Cardiac septum (tissue), 1 donor: ENCODE measurements at regions not wholly inside any gene's neighbourhood (a gene's known extent, or its start where the extent isn't known, plus 50 kb on each side); places are given as distances from the start of the nearest gene placed in this dataset.

Experiments used
- DNase-seq: peaks from one replicate; pipeline ENCODE4 v3.0.0-alpha.2; 2020; ENCODE audit warnings: low spot score
- intact Hi-C: fragments of 100-400 bp; cut with DNase I; formaldehyde crosslinking; loops from one replicate; pipeline ENCODE4 v1.14.0; 2022
- donor health status: DM: no; HTN: no; CAD: no.

DNA sequence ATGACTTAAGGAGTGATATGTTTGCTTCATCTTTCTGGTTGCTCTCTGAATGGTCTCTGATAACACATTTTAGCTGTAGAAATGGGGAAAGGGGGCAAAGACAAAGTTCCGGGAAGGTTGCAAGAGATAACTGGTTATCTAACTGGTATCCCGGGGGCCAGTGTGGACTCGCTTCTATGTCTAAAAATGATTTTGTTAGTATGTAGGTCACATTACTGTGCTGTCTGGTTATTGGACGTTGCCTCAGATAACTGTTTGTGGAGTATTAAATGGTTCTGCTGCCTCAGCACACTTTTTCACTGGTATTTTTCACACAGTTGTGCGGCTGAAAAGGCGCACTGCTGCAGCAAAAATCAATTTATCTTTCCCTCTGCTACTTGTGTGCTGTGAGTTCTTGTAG lies 63.0 kb upstream of the ZNF536 start:
- no peak for DNase-seq
- intact Hi-C loops = no loop called here

GRCh38 chr19:30309905-30310601 lies 62.1 kb upstream of the ZNF536 start:
- intact Hi-C loops = no loop called here
- no peak for DNase-seq

DNA sequence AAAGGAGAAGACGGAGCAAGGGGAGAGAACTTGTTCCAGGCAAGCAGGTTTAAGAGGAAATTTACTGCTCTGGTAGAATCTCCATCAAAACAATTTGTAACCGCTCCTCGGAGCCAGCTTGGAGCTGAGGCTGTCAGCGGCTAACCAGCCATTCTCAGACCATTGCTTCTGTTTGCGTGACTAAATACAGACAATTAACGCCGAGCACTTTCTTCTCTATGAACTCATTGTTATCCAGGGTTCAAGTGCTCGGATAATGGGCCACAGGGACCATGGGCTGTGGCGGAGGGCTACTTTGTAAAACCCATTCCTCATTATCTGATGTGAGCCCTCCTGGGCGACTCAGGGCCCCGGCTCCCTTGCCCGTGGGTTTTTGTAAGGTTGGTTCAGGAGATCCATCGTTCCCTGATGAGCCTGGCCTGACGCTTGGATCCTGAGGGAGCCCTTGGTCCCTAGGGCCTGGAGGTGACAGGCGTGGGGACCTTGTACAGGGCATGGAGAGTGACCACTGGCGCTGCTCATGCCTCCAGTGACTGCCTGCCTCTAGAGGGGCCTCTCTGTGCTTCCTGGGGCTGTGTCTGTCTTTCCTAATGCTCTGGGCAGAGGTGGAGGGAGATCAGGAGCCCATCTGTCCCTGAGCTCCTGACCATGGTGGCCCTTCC lies 61.5 kb upstream of the ZNF536 start:
- DNase-seq = no peak
- intact Hi-C loops = no loop called here

GRCh38 chr19:30311911-30312310 lies 60.3 kb upstream of the ZNF536 start:
- intact Hi-C loops = no loop called here
- no peak for DNase-seq

DNA sequence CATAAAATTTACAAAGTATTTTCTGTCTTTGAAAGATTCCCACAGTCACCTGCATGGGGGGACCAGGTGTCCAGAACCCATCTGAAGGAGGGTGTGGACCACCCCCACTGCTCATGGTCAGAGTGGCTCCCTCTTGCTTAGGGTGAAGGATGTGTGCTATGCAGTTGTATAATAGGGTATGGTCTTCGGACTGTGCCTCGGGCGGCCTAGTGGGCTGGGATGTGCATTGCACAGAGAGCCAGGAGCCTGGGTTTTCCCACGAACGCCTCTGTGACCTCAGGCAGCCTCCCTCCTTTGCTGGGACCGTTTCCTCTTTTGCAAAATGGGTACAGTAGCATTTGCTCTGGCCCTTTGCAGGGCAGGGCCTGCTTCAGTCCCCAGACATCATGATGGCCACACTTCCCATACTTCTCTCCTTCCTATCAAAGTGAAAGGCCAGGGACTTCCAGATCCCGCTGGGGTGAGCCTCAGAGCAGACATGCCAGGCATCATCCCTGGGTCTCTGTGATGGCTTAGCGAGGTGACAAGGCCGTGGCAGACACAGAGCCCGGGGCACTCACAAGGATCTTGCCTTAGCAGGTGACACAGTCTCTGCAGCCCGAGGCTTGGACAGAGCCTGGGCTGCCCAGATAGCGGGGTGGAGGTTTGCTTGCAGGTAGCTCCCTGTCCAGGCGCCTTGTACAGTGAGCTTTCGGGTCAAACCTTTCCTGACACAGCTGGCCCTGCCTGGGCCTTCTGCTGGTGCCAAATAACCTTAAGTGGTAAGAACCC lies 59.4 kb upstream of the ZNF536 start:
- DNase-seq = no peak
- intact Hi-C loops = no loop called here

DNA sequence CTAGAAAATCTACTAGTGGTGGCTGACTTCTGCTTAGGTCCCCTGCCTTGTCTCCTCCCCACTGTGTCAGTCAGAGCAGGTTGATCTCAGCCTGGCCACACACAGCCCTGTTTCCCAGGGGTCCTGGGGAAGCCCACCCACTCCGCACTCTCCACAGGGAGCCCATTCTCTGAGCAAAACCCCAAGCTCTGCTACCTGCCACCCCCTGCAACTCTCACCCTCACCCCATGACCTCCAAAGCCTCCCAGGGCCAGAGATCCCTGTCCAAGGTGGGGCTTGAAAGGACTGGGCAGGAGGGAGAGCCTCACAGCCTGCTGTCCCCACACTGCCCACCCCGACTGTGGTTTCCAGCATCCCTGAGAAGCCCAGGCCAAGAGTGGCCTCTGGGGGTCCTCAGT lies 58.8 kb upstream of the ZNF536 start:
- intact Hi-C loops = no loop called here
- no peak for DNase-seq

DNA sequence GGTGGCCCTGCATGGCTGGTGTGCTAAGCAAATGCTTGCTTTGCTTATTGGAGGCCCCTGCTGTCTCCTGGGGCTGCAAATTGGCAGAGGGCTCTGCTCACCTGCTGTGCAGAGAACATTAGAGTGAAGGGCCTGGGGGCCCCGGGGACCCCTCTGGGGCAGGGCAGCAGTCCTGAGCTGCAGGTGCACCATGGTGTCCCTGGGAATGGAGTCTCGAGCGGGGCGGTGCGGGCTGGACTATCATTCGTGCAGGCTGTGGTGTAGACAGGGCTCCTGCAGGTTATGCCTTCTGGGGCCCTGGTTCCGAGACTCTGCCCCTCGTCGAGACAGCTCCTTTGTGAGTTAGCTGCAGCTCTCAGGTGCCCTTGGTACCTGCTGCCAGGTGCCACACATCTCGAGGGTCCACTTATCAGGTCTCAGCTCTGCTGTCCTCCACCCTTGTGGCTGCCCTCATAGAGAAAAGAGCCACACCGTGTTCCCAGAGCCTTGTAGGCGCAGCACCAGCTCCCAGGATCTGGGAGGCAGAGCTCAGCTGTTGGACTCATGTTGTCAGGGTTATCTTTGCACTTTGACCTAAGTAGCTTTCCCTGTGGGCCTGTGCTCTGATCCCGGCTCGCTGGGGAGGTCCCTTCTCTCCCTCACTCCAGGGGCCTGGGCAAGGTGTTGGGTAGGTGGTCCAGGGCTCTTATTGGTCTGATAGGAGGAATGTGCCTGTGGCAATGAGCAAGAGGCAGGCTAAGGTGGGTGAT lies 58.0 kb upstream of the ZNF536 start:
- intact Hi-C loops = no loop called here
- no peak for DNase-seq

DNA sequence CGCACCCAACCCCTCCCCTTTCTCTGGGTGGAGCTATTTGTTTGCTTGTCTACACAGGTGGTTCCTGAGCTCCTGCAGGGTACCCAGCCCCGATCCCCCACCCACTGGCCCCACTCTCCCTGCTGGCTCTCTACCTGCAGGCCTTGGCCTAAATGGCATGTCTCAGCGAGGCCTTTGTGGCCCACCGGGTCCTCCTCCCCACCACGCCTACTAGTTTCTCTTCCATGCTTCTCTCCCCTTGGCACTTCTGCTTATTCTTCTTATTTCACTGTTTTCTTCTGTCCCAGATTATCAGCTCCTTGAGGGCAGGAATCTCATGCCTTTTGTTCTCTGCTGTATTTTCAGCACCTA lies 57.4 kb upstream of the ZNF536 start:
- no peak for DNase-seq
- intact Hi-C loops = no loop called here

DNA sequence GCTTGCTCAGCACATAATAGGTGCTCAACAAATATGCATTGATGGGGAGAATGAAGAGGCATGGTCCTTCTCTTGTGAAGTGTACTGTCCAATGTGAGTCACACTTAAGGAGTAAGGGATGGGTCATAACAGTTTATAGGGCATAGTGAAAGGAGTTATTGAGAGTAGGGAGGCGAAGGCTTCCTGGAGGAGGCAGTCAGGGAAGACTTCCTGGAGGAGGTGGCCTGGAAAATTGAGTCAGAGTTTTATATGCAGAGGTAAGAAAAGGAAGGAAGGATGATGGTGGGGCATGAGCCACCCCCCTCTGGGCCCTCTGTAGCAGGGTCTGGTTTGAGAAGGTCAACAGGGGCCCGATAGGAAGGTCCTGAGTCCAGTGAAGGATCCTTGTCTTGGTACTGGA lies 57.0 kb upstream of the ZNF536 start:
- no peak for DNase-seq
- intact Hi-C loops = no loop called here

GRCh38 chr19:30316000-30316491 lies 56.1 kb upstream of the ZNF536 start:
- intact Hi-C loops = no loop called here
- DNase-seq = no peak

- no peak for DNase-seq
- intact Hi-C loops = no loop called here
These were observed 55.6 kb upstream of the ZNF536 start for GRCh38 chr19:30316560-30317106.

GRCh38 chr19:30317403-30317802 lies 54.8 kb upstream of the ZNF536 start:
- DNase-seq = no peak
- intact Hi-C loops = no loop called here

GRCh38 chr19:30318261-30318660 lies 53.9 kb upstream of the ZNF536 start:
- no peak for DNase-seq
- intact Hi-C loops = no loop called here

DNA sequence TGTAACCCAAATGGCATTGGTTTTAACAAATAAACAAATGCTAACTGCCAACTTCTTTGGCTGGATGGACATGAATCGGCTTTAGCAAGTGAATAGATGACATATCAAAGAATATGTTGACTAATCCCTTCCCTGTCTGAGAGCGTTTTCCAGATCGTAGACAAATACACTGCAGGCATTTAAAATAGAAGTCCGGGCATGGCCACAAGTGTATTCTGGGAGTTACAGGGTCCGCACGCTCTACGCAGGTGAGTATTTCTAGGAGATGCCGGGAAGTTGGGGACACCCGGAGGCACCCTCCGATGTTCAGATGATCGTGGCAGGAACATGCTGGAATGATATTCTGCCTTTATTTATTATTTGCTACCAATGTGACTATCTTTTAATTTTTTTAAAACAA lies 53.2 kb upstream of the ZNF536 start:
- intact Hi-C loops = no loop called here
- no peak for DNase-seq

GRCh38 chr19:30319411-30319810 lies 52.8 kb upstream of the ZNF536 start:
- DNase-seq = no peak
- intact Hi-C loops = no loop called here

GRCh38 chr19:30319876-30320275 lies 52.3 kb upstream of the ZNF536 start:
- no peak for DNase-seq
- intact Hi-C loops = no loop called here

DNA sequence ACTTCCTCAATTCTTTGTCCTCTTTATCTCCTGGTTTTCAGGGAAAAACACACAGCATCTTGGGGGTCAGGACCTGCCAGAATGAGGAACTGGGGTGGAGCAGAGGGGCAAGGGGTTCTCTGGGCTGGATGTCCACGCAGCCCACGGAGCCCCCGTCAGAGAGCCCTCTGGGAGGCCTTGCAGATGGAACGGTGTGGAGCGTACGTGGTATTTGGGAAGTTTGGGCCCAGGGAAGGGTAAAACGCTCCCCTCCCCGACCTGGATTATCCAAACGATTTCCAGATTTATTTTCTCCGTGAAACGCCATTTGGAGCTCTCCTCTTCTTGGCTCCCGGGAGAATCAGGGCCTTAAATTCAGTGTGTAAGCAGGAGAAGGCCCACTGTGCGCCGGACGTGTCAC lies 51.7 kb upstream of the ZNF536 start:
- DNase-seq = no peak

DNA sequence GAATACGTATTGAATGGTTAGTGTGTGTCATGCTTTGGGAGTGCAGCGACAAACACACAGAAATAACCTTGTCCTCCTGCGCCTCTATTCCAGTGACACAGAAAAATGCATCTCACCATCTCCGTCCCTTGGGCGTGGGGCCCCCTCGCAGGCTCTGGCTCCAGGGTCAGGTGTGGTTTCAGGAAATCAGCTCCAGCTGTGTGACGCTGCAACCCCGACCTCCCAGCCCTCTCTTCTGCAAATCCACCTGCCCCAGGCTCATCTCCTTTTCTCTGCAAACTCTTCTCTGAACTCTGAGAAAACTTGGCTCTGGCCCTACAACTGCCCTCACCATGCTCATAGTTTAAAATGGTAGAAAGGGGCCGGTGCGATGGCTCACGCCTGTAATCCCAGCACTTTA lies 51.3 kb upstream of the ZNF536 start:
- DNase-seq = no peak
- intact Hi-C loops = no loop called here

More for the DNA sequence above, 51.7 kb upstream of the ZNF536 start:
- intact Hi-C loops = no loop called here
